ENCODE measurements at regions not wholly inside any gene's neighbourhood (a gene's known extent, or its start where the extent isn't known, plus 50 kb on each side); places are given as distances from the start of the nearest gene placed in this dataset.

DNA sequence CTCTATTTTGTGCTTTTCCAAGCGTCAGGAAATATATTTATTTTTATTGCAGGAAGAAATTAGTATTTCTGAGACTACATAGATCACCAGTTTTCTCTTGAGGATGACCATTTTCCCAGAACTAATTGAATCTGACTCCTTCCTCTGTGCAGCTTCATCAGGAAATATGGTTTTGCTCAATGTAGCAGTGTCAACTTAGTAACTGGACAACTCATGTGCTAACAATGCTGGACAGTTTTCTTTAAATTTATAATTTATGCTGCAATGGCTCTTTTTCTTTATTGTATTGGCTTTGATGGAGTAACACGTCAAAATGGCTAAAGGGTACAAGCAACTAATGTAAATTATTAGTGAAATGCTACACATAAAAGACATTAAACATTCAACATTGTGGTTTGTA, 531.5 kb downstream of the ANKRD50 start:
- TF ChIP-seq POLR2AphosphoS5 (IDR thresholded peaks at IDR 0.05): no peak
- TF ChIP-seq, protein P1, sequence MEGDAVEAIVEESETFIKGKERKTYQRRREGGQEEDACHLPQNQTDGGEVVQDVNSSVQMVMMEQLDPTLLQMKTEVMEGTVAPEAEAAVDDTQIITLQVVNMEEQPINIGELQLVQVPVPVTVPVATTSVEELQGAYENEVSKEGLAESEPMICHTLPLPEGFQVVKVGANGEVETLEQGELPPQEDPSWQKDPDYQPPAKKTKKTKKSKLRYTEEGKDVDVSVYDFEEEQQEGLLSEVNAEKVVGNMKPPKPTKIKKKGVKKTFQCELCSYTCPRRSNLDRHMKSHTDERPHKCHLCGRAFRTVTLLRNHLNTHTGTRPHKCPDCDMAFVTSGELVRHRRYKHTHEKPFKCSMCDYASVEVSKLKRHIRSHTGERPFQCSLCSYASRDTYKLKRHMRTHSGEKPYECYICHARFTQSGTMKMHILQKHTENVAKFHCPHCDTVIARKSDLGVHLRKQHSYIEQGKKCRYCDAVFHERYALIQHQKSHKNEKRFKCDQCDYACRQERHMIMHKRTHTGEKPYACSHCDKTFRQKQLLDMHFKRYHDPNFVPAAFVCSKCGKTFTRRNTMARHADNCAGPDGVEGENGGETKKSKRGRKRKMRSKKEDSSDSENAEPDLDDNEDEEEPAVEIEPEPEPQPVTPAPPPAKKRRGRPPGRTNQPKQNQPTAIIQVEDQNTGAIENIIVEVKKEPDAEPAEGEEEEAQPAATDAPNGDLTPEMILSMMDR (IDR thresholded peaks at IDR 0.05 in 8 of 11, conservative IDR thresholded peaks at IDR 0.05 in 3 of 11): no peak
